Activated CD8-positive, alpha-beta memory T cell treated with anti-CD3 and anti-CD28 coated beads for 36 hours (primary cell): ENCODE measurements at regions not wholly inside any gene's neighbourhood (a gene's known extent, or its start where the extent isn't known, plus 50 kb on each side); places are given as distances from the start of the nearest gene placed in this dataset.

Experiments used
- CTCF ChIA-PET: fragments of 350-600 bp; sonication (Branson Sonifier 250); formaldehyde crosslinking; loops from one replicate; lab custom pipeline; 2021; ENCODE audit warnings: antibody characterized with exemption; lab: Charles Lee
- POLR2A ChIA-PET: fragments of 350-600 bp; sonication (Branson Sonifier 250); formaldehyde crosslinking; loops from one replicate; lab custom pipeline; 2021; ENCODE audit warnings: antibody characterized with exemption; lab: Charles Lee

DNA sequence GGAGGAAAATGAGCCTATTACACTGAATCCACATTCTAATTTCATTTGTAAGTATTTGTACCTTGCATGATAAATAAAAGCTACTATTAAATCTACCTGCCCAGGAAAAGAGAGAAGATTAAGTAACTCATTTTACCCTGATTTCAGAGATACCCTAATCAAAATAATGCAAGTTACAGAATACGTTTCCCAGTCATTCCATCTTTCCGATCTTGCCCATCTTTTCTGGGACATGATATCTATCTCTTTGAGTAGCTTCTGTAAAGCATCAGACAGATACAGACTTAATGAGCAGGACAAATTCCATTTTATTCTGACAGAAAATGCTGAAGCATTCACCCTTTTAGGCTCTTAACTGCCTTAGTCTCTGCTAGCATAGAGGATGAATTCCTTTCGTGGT is 56.6 kb downstream of the SPRY2 start:
- POLR2A ChIA-PET: no interaction called here
- CTCF ChIA-PET: no interaction called here

- ChIA-PET CTCF (no interaction called here), POLR2A (no interaction called here)
These were observed 62.2 kb downstream of the SPRY2 start for GRCh38 chr13:80278706-80279105.

DNA sequence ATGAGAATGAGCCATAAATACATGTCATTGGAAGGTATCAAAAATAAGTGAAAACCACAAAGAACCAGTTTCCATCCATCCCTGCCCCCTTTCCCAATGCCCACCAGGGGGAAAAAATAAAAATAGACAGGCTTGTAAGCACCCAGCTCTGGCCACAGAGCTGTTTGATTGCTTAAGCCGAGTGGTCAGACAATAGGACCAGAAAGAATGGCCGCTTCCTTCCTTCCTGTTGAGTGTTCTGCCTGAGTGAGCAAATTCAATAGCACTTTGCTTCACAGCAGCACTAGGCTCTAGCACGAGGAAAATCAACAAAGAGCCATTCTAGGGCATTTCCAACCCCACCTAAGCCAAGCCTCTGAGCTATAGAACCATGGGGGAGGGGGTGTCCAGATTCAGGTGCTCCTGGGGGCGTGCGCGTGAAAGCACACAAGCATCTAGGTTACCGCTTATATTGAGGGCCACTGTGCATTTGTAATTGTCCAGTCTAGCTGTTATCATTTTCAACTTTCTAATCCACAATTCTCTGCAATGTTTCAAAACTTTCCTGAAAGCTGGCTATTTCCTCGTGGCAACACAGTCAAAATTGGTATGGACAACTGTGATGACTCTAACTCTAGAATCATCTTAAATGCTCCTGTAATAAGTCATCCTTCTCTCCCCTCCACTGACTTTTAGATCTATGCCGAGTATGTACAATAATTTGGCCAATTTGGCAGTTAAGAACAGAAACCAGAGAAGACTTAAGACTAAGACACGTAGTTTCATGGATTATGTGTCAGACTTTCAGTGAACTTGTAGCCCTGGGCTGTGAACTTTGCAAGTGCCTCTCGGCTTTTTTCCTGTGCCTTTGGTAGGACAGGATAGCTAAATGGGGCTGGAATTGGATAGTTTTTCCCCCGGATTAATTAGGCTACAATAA is 64.3 kb downstream of the SPRY2 start:
- CTCF ChIA-PET: no interaction called here
- POLR2A ChIA-PET: no interaction called here

DNA sequence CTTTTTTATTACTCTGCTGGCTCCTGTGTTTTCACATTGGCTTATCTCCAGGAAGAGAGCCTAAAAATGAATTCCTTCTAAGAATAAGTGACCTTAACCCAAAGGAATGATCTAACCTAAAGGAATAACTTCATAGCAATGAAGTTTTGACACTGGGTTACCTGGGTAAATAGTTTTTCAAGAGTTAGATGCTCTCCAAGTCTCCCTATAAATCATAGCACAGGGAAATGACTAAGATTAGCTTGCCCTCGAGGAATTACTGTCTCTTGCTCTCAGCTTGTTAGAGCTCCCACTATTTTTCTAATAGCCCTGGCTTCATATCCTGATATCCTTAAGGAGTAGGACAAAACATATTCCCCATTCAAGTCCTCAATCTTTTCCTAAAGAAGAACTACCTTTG is 66.3 kb downstream of the SPRY2 start:
- POLR2A ChIA-PET: no interaction called here
- CTCF ChIA-PET: no interaction called here

- CTCF ChIA-PET: no interaction called here
- POLR2A ChIA-PET: no interaction called here
These were observed 67.2 kb downstream of the SPRY2 start for GRCh38 chr13:80273718-80274117.

DNA sequence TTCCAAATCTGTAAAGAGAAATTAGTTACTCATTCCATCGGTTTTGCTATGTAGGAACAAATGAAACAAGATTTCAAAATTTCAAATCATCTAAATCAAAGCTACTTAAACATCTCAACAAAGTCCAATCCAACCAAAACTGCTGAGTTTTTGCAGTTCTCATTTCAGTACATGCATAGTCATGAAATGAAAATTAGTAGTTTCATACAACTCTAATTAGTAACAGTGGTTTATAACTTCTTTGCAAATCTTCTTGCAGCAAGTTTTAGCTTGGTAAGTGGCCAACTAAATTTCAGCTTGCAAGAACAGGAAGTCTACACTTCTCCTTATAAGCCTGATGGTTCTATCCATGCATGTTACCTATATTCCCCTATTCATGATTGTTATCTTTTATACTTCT is 75.6 kb downstream of the SPRY2 start:
- POLR2A ChIA-PET: no interaction called here
- CTCF ChIA-PET: no interaction called here

GRCh38 chr13:80263745-80264513 is 77.0 kb downstream of the SPRY2 start:
- CTCF ChIA-PET: no interaction called here
- POLR2A ChIA-PET: no interaction called here

- ChIA-PET POLR2A (no interaction called here), CTCF (no interaction called here)
These were observed 78.8 kb downstream of the SPRY2 start for GRCh38 chr13:80262051-80262695.

GRCh38 chr13:80259159-80259558 is 81.8 kb downstream of the SPRY2 start:
- POLR2A ChIA-PET: no interaction called here

DNA sequence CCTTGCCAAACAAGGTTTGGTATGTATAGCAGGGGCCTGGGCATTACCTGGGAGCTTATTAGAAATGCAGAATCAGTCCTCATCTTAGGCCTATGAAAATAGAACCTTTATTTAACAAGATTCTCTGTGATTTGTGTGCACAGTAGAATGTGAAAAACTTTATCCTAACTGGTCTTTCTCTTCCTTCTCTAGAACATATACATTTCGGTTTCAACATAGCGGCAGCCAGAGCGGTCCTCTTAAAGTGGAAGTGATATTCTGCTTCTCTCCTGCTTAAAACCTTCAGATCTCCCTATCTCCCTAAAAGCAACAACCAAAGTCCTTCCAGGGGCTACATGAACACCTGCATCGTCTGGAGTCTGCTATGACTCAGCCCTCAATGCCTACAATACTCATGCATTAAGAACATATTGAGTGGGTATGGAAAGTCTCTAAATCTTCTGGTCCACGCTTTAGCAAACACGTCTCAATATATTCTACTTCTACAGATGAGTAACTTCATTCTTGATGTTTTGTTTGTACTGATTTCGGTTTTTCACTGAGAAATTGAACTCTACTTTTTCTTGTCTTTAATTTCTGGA is 84.5 kb downstream of the SPRY2 start:
- POLR2A ChIA-PET: no interaction called here
- CTCF ChIA-PET: no interaction called here

More at GRCh38 chr13:80259159-80259558, 81.8 kb downstream of the SPRY2 start:
- CTCF ChIA-PET: no interaction called here

DNA sequence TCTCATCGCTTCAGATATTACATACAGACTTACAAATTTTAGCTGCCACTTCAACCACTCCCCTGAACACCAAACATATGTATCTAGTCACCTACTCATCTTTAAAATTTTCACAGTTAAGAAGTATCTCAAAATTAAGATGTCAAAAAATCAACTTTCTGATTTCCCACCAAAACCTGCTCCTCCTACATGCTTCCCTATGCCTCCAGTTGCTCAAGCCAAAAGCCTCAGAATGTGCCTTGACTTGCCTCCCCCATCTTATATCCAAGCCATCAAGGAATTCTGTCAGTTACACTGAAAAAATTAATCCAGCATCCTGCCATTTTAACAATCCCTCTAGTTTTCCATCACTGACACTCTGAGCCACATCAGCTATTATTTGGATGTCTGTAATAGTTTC is 85.0 kb downstream of the SPRY2 start:
- POLR2A ChIA-PET: no interaction called here
- CTCF ChIA-PET: no interaction called here

DNA sequence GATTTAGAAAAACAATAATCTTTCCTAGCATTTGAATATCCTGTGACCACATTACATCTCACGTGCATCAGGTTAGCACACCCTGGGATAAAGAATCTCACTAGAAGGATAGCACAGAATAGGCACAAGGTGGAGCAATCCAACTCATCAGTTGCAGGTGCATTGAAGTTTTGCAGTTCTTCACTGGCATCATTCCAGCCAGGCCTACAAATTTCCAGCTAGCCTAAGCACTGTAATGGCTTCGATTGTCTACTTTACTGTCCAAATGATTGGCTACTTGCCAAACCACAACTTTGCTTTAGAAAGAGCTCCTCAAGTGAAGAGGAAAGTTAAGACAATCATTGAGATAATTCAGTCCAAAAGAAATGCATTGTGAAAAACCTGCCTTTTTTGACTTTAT is 89.5 kb downstream of the SPRY2 start:
- POLR2A ChIA-PET: no interaction called here
- CTCF ChIA-PET: no interaction called here

DNA sequence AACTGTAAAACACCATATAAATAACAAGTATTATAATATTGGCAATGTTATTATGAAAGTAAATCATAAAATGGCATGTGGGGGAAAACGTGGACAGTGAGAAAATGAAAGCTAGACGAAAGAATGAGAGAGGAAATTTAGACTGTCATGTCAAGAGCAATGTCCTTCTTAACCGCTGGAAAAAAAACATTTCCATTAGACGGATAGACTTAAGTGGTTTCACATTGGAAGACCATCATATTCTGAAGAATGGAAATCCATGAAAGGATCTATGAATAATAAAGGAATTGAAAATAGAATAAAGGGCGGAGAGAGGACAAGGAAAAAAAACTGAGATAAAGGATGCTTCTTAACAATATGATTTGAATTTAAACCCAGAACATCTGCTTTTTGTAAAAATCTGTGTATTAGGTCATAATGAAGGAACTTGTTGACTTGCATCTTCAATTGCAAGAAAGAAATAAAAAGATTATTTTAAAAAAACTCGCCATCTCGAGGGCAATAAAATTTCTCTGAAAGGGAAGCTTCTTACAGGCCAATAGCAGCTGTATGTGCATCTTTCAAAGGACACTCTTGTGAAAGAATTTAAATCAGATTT is 90.6 kb downstream of the SPRY2 start:
- POLR2A ChIA-PET: no interaction called here
- CTCF ChIA-PET: no interaction called here

DNA sequence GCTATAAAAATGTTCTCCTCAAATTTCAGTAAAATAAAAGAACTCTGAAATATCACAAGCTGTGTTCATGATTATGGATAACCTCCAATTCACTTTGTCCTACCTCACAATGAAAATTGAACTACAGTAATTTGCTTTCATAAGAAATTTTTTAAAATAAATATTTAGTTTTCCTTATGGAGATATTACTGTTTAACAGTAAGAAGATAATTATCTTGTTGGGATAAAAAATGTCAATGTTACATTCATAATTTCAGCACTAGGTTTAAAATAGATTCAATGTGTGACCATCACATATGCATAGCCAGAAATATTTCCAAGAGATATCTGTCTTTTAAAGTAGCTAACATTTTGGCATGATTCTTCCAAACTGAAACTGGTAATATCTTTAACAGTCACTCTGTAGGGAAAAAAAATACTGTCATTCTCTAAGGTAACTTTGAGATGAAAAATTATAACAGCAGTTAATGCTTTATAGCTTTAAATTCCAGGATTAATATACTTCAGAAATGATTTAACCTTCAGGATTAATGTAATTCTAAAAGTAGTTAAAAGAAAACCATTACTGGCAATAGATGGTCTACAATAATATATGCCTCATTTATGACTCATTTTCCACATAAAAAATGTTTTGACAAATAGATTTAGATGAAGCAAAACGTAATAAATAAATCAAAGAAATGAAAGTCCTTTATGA is 91.3 kb downstream of the SPRY2 start:
- ChIA-PET POLR2A (no interaction called here), CTCF (no interaction called here)

DNA sequence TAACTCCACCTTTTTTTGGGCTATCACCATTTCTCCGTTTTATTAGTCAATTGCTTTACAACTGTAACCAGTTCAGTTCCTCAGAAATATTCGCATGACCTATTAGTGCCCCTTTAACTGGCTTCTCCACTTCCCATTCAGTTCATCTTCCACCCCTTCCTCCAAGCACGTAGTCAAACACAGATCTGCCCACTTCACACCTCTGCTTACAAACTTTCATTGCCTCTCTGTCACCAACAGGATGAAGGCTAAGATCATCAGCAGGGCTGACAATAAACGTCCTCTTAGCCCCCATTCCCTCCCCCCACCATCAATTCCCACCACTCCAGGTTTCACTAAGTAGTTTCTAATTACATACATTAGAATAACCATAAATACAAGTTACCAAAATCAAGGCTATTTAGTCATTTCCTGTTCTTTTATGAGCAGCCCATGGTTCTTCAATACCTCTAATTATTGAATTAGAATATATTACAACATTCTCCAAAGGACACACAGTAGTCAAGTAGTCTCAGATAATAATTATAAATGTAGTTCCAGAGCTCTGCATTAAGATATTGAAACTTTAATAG is 95.7 kb downstream of the SPRY2 start:
- CTCF ChIA-PET: no interaction called here
- POLR2A ChIA-PET: no interaction called here

DNA sequence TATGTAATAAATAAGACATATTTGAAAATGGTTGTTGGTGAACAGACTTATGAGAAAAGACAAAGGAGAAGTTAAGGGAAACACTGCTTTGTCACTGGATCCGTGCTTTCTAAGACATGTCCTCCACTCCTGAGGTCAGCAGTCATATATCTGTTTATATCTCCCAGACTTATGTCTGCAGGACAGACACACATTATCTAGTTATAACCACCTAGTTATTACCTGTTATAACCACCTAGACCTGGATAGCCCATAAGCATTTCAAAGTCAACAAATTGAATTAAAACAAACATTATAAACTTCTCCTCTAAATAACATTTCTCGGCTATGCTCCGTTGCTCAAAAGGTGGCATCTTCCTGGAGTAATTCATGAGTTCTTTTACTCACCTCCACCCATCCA is 96.4 kb downstream of the SPRY2 start:
- POLR2A ChIA-PET: no interaction called here

DNA sequence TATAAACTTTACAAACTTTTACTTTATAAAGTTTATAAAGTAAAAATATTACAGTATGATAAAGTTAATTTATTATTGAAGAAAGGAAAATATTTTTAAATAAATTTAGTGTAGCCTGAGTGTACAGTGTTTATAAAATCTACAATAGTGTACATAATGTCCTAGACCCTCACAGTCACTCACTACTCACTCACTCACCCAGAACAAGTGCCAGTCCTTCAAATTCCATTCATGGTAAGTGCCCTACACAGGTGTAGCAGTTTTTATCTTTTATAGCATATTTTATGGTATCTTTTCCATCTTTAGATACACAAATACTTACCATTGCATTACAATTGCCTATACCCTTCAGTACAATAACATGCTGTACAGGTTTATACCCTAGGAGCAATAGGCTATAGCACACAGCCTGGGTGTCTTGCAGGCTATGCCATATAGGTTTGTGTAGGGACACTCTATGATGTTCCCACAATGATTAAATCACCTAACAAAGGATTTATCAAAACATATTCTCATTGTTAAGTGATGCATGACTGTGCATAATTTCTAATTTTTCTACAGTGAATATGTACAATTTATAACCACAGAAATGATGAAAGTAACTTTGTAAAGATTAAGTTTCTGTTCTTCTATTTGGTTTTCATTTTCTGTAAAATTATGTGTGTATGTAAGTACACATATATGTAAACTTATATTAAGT is 98.0 kb downstream of the SPRY2 start:
- ChIA-PET CTCF (no interaction called here), POLR2A (no interaction called here)

More for the DNA sequence above, 96.4 kb downstream of the SPRY2 start:
- CTCF ChIA-PET: no interaction called here

DNA sequence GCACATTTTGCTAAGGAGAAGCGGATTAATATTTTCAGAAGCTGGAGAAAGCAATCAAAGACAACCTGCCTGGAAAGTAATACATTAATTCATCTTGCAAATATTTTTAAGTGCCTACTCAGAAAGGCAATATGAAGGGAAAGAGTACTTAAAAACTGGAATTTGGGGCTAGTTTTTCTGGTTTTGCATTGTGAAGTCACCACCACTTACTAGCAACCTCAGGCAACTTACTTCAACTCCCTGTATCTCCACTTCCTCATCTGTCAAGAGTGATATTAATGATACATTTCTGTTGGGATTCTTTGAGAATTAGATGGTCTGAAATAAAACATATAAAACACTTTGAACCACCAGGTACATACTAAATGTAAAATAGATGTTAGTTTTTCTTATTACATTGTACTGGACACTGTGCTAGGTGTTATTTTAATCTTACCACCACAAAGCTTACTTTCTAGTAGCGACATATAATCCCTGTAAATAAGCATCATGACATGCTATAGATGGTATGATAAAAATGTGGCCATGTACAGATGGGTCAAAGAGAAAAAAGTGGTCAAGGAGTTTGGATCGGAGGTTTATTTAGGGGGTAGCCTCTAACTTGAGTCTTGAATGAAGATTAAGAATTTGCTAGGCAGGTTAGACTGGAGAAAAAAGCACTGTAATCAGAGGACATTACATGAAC is 101.2 kb downstream of the SPRY2 start:
- ChIA-PET POLR2A (no interaction called here), CTCF (no interaction called here)
